ENCODE measurements at regions not wholly inside any gene's neighbourhood (a gene's known extent, or its start where the extent isn't known, plus 50 kb on each side); places are given as distances from the start of the nearest gene placed in this dataset.

DNA sequence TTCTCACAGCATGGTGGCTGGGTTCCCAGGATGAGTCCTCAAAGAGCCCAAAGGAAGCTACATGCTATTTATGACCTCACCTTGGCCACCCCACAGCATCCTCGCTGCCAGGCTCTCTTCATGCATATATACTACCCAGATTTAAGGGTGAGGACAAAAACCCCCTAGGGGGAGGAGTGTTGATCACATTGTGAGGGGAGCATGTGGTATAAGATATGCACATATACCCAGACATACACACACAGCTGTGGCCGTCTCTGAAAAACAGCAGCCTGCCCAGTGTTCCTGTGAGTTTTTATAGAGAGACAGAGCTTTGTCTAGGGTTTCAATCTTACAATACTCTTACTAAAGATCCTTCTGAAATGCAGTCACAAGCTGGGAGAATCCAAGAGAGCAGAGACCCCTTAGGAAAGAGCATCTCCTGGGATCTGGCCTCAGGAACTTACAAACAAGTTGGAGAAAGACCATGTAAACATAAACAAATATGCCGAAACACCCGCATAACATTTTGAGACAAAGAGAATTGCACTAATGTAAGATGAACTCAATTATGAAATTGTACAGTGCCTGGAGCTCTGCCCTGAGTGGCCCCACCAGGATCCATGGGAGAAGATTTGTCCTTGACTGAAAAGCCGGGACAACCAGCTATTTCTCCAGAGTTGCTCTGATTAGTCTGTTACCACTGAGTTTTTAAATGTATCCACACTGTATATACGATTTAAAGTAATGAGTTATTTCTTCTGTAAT lies 146.4 kb downstream of the GADD45G start:
- TF ChIP-seq, protein P1, sequence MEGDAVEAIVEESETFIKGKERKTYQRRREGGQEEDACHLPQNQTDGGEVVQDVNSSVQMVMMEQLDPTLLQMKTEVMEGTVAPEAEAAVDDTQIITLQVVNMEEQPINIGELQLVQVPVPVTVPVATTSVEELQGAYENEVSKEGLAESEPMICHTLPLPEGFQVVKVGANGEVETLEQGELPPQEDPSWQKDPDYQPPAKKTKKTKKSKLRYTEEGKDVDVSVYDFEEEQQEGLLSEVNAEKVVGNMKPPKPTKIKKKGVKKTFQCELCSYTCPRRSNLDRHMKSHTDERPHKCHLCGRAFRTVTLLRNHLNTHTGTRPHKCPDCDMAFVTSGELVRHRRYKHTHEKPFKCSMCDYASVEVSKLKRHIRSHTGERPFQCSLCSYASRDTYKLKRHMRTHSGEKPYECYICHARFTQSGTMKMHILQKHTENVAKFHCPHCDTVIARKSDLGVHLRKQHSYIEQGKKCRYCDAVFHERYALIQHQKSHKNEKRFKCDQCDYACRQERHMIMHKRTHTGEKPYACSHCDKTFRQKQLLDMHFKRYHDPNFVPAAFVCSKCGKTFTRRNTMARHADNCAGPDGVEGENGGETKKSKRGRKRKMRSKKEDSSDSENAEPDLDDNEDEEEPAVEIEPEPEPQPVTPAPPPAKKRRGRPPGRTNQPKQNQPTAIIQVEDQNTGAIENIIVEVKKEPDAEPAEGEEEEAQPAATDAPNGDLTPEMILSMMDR (conservative IDR thresholded peaks at IDR 0.05 in 1 of 2, IDR thresholded peaks at IDR 0.05 in 1 of 2; ENCODE audit: extremely low read depth in 1 of 2, insufficient read depth in 1 of 2, low read depth in 1 of 2, low read length in 2 of 2), result no peak
- no peak for TF ChIP-seq EZH2 (IDR thresholded peaks at IDR 0.05; ENCODE audit: borderline replicate concordance, low read length)

All from mammary epithelial cell (primary cell).